Bronchial epithelial cell (primary cell): ENCODE measurements at regions not wholly inside any gene's neighbourhood (a gene's known extent, or its start where the extent isn't known, plus 50 kb on each side); places are given as distances from the start of the nearest gene placed in this dataset.

Experiments used
- DNase-seq: peaks from one replicate; pipeline ENCODE4 v3.0.0-alpha.2; 2010; ENCODE audit warnings: low read depth
- FAIRE-seq: peaks from 2 replicates; lab custom pipeline; 2011; peaks lifted over from hg19 to GRCh38; lab: Jason Lieb, UNC
- H3K27me3 ChIP-seq: 2 replicates; pipeline ENCODE4 v1.5.1; 2011; ENCODE audit warnings: low read length; ENCODE audit not compliant: control insufficient read depth, insufficient read depth
- H3K36me3 ChIP-seq: 2 replicates; pipeline ENCODE4 v1.5.1; 2011; ENCODE audit warnings: low read length; ENCODE audit not compliant: control insufficient read depth, insufficient read depth
- H3K4me3 ChIP-seq: 2 replicates; pipeline ENCODE4 v1.5.1; 2011; ENCODE audit warnings: mild to moderate bottlenecking, low read depth, low read length, control low read depth
- TF ChIP-seq, protein P1 (sequence below): IDR thresholded peaks from 2 replicates; pipeline ENCODE4 v1.5.1; 2011; ENCODE audit warnings: mild to moderate bottlenecking, moderate library complexity, low read length, control low read depth, inconsistent platforms; ENCODE audit not compliant: insufficient read depth, severe bottlenecking

DNA sequence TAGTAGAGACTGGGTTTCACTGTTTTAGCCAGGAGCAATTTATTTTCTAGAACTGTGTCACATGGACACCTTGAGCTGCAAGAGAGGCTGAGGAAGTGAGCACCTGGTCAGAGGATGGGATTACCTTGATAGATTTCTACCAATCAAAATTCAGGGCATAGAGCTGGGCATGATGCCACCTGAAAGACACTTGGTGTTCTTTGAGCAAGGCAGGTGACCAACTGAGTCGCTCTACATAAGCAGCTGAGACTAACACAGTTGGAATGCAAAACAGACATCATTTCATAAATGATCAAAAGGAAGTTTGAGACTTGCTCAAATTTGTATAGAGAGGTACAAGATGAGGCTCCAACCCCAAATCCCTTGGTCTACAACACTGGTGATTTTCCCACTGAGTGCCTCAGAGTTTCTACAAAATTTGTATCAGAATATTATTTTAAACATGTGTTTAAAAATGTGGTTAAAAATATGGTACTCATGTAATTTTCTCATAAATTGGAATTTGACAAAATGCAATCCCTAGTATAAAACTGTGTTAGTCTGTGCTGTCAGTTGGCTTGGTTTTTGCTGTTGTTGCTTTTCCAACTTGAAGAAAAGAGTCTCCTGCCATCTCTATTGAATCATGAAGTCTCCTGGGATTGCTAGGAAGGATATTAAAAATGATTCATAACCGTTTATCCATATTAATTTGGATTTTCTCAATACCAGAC, 156.4 kb upstream of the MDFIC start:
- TF ChIP-seq, protein P1, sequence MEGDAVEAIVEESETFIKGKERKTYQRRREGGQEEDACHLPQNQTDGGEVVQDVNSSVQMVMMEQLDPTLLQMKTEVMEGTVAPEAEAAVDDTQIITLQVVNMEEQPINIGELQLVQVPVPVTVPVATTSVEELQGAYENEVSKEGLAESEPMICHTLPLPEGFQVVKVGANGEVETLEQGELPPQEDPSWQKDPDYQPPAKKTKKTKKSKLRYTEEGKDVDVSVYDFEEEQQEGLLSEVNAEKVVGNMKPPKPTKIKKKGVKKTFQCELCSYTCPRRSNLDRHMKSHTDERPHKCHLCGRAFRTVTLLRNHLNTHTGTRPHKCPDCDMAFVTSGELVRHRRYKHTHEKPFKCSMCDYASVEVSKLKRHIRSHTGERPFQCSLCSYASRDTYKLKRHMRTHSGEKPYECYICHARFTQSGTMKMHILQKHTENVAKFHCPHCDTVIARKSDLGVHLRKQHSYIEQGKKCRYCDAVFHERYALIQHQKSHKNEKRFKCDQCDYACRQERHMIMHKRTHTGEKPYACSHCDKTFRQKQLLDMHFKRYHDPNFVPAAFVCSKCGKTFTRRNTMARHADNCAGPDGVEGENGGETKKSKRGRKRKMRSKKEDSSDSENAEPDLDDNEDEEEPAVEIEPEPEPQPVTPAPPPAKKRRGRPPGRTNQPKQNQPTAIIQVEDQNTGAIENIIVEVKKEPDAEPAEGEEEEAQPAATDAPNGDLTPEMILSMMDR = no peak
- FAIRE-seq = no peak
- no peaks in the 10 kb centered on the region for H3K36me3 ChIP-seq
- H3K27me3 ChIP-seq = no peaks in the 10 kb centered on the region
- DNase-seq = peak; percentile 55
- H3K4me3 ChIP-seq = no peak overlapping the region

DNA sequence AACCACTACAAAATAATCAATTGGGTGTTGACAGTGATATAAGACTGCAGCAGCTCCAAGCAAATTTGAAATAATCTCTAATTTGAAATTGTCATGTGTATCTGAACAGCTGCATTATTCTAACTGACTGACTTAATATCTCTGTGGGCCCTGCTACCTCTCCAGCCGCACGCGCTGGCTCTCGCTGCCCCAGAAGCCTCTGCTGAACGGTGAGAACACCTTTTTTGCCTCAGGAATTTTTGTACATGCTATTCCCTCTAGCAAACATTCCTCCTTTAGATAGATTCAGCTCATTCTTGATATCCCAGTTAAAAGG, 155.9 kb upstream of the MDFIC start:
- no peaks in the 10 kb centered on the region for H3K27me3 ChIP-seq

GRCh38 chr7:114777288-114777687, 144.6 kb upstream of the MDFIC start:
- DNase-seq = no peak
- FAIRE-seq = no peak
- no peaks in the 10 kb centered on the region for H3K36me3 ChIP-seq
- H3K27me3 ChIP-seq = no peaks in the 10 kb centered on the region
- no peak overlapping the region for H3K4me3 ChIP-seq
- TF ChIP-seq, protein P1 = no peak

More for the DNA sequence above, 155.9 kb upstream of the MDFIC start:
- H3K36me3 ChIP-seq = no peaks in the 10 kb centered on the region
- DNase-seq = no peak
- TF ChIP-seq, protein P1 = no peak
- H3K4me3 ChIP-seq = no peak overlapping the region
- FAIRE-seq = no peak

- TF ChIP-seq, protein P1 = no peak
- no peak overlapping the region for H3K4me3 ChIP-seq
- H3K36me3 ChIP-seq = no peaks in the 10 kb centered on the region
- FAIRE-seq (no peak), DNase-seq (no peak)
- no peaks in the 10 kb centered on the region for H3K27me3 ChIP-seq
These were observed 138.4 kb upstream of the MDFIC start for GRCh38 chr7:114783508-114783907.

- Histone ChIP-seq H3K27me3 (no peaks in the 10 kb centered on the region), H3K4me3 (no peak overlapping the region), H3K36me3 (no peaks in the 10 kb centered on the region)
- FAIRE-seq (no peak), DNase-seq (no peak)
- TF ChIP-seq, protein P1 = no peak
These were observed 137.7 kb upstream of the MDFIC start for GRCh38 chr7:114784177-114784576.

DNA sequence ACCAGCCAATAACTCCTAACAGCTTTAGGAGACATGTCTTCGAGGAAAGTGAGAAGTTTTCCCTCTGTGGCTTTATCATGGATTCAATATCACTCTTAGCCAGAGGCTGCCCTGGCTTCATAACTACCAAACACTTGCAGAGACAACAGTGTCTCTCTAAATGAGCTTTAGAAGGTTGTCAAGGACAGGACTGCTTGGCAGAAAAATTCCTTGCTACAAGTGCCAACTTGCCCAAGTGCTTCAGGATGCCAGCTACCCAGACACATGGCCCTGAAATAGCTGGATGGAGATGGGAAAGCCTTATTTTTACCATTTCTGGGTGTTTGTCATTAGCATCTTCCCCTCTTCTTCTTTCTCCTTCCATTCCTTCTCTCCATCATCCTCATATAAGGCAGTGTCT, 137.1 kb upstream of the MDFIC start:
- Histone ChIP-seq H3K36me3 (no peaks in the 10 kb centered on the region), H3K27me3 (no peaks in the 10 kb centered on the region), H3K4me3 (no peak overlapping the region)
- FAIRE-seq (no peak), DNase-seq (peak; percentile 74)
- TF ChIP-seq, protein P1 = no peak
